GM23338 (cell line): ENCODE measurements at regions not wholly inside any gene's neighbourhood (a gene's known extent, or its start where the extent isn't known, plus 50 kb on each side); places are given as distances from the start of the nearest gene placed in this dataset.

Experiments
- ATAC-seq: fragments of 200-7000 bp; cut with Tn5 transposase; 3 replicates; pipeline ENCODE4 v1.9.1; 2020
- DNase-seq: peaks from one replicate; pipeline ENCODE4 v3.0.0-alpha.2; 2015; ENCODE audit warnings: low spot score
- H2AFZ ChIP-seq: fragments of 200-600 bp; sonication (generic); 2 replicates; pipeline ENCODE4 v1.8.0; 2016; ENCODE audit warnings: antibody characterized with exemption, mild to moderate bottlenecking, moderate library complexity
- H3F3A ChIP-seq: fragments of 200-600 bp; sonication (generic); replicated peaks from 2 replicates; pipeline ENCODE4 v1.8.0; 2017; ENCODE audit warnings: antibody characterized with exemption, mixed run types, low read depth
- H3K27ac ChIP-seq: fragments of 200-600 bp; sonication (generic); 2 replicates; pipeline ENCODE4 v1.6.1; 2016; ENCODE audit warnings: low read depth
- H3K27me3 ChIP-seq: fragments of 200-600 bp; sonication (generic); 2 replicates; pipeline ENCODE4 v1.8.0; 2016; ENCODE audit warnings: mild to moderate bottlenecking, mixed run types, moderate library complexity; ENCODE audit not compliant: insufficient read depth
- H3K36me3 ChIP-seq: fragments of 200-600 bp; sonication (generic); 2 replicates; pipeline ENCODE4 v1.8.0; 2016; ENCODE audit warnings: mild to moderate bottlenecking; ENCODE audit not compliant: insufficient read depth
- H3K4me1 ChIP-seq: fragments of 200-600 bp; sonication (generic); 2 replicates; pipeline ENCODE4 v1.8.0; 2016; ENCODE audit warnings: mild to moderate bottlenecking, moderate library complexity; ENCODE audit not compliant: insufficient read depth
- H3K4me2 ChIP-seq: fragments of 200-600 bp; sonication (generic); 2 replicates; pipeline ENCODE4 v1.7.1; 2017; ENCODE audit warnings: mixed run types
- H3K4me3 ChIP-seq: fragments of 200-600 bp; sonication (generic); 2 replicates; pipeline ENCODE4 v1.6.1; 2016; ENCODE audit warnings: mixed run types
- H3K79me2 ChIP-seq: fragments of 200-600 bp; sonication (generic); replicated peaks from 2 replicates; pipeline ENCODE4 v1.8.0; 2017; ENCODE audit warnings: mild to moderate bottlenecking; ENCODE audit not compliant: insufficient read depth
- H3K9me2 ChIP-seq: fragments of 200-600 bp; sonication (generic); 2 replicates; pipeline ENCODE4 v1.8.0; 2017; ENCODE audit not compliant: insufficient read depth
- H4K20me1 ChIP-seq: fragments of 200-600 bp; sonication (generic); replicated peaks from 2 replicates; pipeline ENCODE4 v1.8.0; 2017; ENCODE audit warnings: mild to moderate bottlenecking; ENCODE audit not compliant: insufficient read depth
- H3K27ac Mint-ChIP-seq: 2 replicates; pipeline ENCODE4 v1.8.0; 2020; ENCODE audit warnings: inconsistent platforms, mild to moderate bottlenecking, moderate library complexity, mixed read lengths
- H3K27me3 Mint-ChIP-seq: 3 replicates; pipeline ENCODE4 v1.8.0; 2022; ENCODE audit warnings: low read depth, mild to moderate bottlenecking, moderate library complexity, mixed read lengths, inconsistent platforms; ENCODE audit not compliant: insufficient read depth, poor library complexity
- H3K36me3 Mint-ChIP-seq: 3 replicates; pipeline ENCODE4 v1.8.0; 2021; ENCODE audit warnings: low read depth, mild to moderate bottlenecking, inconsistent platforms, moderate library complexity, mixed read lengths
- H3K4me1 Mint-ChIP-seq: 3 replicates; pipeline ENCODE4 v1.8.0; 2020; ENCODE audit warnings: mild to moderate bottlenecking, inconsistent platforms, mixed read lengths
- H3K4me3 Mint-ChIP-seq: 3 replicates; pipeline ENCODE4 v1.8.0; 2021; ENCODE audit warnings: moderate library complexity, mild to moderate bottlenecking, inconsistent platforms, mixed read lengths
- H3K9me3 Mint-ChIP-seq: 3 replicates; pipeline ENCODE4 v1.8.0; 2020; ENCODE audit warnings: moderate library complexity, mild to moderate bottlenecking, inconsistent platforms, mixed read lengths
- CREB1 ChIP-seq: fragments of 250-450 bp; sonication (Bioruptor Pico); IDR thresholded peaks from 2 replicates; pipeline ENCODE4 v1.5.0; 2020; ENCODE audit warnings: low read depth, mild to moderate bottlenecking, moderate library complexity
- EZH2 ChIP-seq: fragments of 200-600 bp; sonication (generic); IDR thresholded peaks from one replicate; pipeline ENCODE4 v1.8.0; 2017; ENCODE audit warnings: antibody characterized with exemption, mild to moderate bottlenecking, low read depth; ENCODE audit not compliant: unreplicated experiment
- EZH2phosphoT487 ChIP-seq: fragments of 200-600 bp; sonication (generic); IDR thresholded peaks from one replicate; pipeline ENCODE4 v1.8.1; 2018; ENCODE audit warnings: antibody characterized with exemption; ENCODE audit not compliant: unreplicated experiment
- JUNB ChIP-seq: IDR thresholded peaks from one replicate; pipeline ENCODE4 v1.6.1; 2016; ENCODE audit warnings: antibody characterized with exemption; ENCODE audit not compliant: unreplicated experiment
- NANOG ChIP-seq: IDR thresholded peaks from 2 replicates; pipeline ENCODE4 v1.6.1; 2016; ENCODE audit warnings: antibody characterized with exemption, borderline replicate concordance
- POLR2AphosphoS5 ChIP-seq: IDR thresholded peaks from 2 replicates; pipeline ENCODE4 v1.6.1; 2016; ENCODE audit warnings: antibody characterized with exemption, low read depth
- STAT1 ChIP-seq: IDR thresholded peaks from one replicate; pipeline ENCODE4 v1.6.1; 2016; ENCODE audit warnings: antibody characterized with exemption; ENCODE audit not compliant: unreplicated experiment
- ZNF114 ChIP-seq: fragments of 250-450 bp; sonication (Bioruptor Pico); IDR thresholded peaks from 2 replicates; pipeline ENCODE4 v1.5.0; 2020; ENCODE audit warnings: mild to moderate bottlenecking, moderate library complexity
- ZNF331 ChIP-seq: fragments of 250-450 bp; sonication (Bioruptor Pico); IDR thresholded peaks from 2 replicates; pipeline ENCODE4 v1.5.0; 2020; ENCODE audit warnings: low read depth, mild to moderate bottlenecking, moderate library complexity
- TF ChIP-seq, protein P1 (sequence below): IDR thresholded peaks from one replicate; pipeline ENCODE4 v1.6.1; 2018; ENCODE audit warnings: antibody characterized with exemption; ENCODE audit not compliant: unreplicated experiment
- TF ChIP-seq, protein P2 (sequence below): fragments of 250-450 bp; sonication (Bioruptor Pico); IDR thresholded peaks from 2 replicates; pipeline ENCODE4 v1.5.0; 2020; ENCODE audit warnings: mild to moderate bottlenecking, moderate library complexity
- TF ChIP-seq, protein P3 (sequence below), 2 experiments: fragments of 200-600 bp in 1 of 2; sonication (generic) in 1 of 2; conservative IDR thresholded peaks; 2 replicates each; pipeline versions ENCODE4 v1.5.1 to v1.6.1; 2016 to 2017; ENCODE audit warnings: antibody characterized with exemption in 2 of 2, low read depth in 2 of 2, mild to moderate bottlenecking in 2 of 2, moderate library complexity in 1 of 2
- TF ChIP-seq, protein P4 (sequence below): IDR thresholded peaks from 2 replicates; pipeline ENCODE4 v1.6.1; 2016; ENCODE audit warnings: antibody characterized with exemption

DNA sequence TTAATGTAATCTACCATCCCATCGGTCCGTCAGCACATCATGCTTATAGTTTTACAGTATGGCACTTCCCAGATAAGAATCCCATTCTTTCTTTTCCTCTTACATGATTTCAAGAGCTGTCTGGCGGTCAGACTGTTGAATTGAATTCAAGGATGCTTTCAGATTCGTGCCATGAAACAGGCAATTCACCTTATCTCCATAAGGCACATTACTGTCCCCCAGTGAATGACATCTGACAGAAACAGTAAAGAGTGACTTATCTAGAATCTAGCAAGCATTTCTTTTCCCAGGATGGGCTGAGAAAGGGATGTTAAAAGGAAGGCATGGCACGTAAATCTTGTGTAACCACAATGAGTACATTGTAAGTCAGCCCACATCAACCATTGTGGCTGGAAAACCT, 61.1 kb upstream of the SEM1 start:
- Histone ChIP-seq H3F3A (no peaks in the 10 kb centered on the region), H3K36me3 (no peaks in the 10 kb centered on the region), H3K9me2 (peaks cover 3% of the 10 kb centered on the region; the same call in 1 of the 2 replicates), H3K4me2 (no peak overlapping the region), H2AFZ (no peak overlapping the region), H3K27ac (no peak overlapping the region), H3K27me3 (no peaks in the 10 kb centered on the region), H3K4me3 (no peak overlapping the region), H4K20me1 (no peaks in the 10 kb centered on the region), H3K4me1 (no peaks in the 10 kb centered on the region), H3K79me2 (no peaks in the 10 kb centered on the region)
- H3K4me3 Mint-ChIP-seq = no peak overlapping the region
- no peak for ATAC-seq
- H3K9me3 Mint-ChIP-seq = no peaks in the 10 kb centered on the region
- H3K36me3 Mint-ChIP-seq = no peaks in the 10 kb centered on the region
- H3K27me3 Mint-ChIP-seq = no peaks in the 10 kb centered on the region
- H3K4me1 Mint-ChIP-seq = peaks cover 5% of the 10 kb centered on the region
- DNase-seq = no peak
- TF ChIP-seq ZNF114 (CRISPR knock-in tag) (no peak), EZH2 (no peak), EZH2phosphoT487 (no peak), NANOG (no peak), JUNB (no peak), POLR2AphosphoS5 (no peak), STAT1 (no peak), CREB1 (CRISPR knock-in tag) (no peak), ZNF331 (CRISPR knock-in tag) (no peak)
- TF ChIP-seq, protein P1, sequence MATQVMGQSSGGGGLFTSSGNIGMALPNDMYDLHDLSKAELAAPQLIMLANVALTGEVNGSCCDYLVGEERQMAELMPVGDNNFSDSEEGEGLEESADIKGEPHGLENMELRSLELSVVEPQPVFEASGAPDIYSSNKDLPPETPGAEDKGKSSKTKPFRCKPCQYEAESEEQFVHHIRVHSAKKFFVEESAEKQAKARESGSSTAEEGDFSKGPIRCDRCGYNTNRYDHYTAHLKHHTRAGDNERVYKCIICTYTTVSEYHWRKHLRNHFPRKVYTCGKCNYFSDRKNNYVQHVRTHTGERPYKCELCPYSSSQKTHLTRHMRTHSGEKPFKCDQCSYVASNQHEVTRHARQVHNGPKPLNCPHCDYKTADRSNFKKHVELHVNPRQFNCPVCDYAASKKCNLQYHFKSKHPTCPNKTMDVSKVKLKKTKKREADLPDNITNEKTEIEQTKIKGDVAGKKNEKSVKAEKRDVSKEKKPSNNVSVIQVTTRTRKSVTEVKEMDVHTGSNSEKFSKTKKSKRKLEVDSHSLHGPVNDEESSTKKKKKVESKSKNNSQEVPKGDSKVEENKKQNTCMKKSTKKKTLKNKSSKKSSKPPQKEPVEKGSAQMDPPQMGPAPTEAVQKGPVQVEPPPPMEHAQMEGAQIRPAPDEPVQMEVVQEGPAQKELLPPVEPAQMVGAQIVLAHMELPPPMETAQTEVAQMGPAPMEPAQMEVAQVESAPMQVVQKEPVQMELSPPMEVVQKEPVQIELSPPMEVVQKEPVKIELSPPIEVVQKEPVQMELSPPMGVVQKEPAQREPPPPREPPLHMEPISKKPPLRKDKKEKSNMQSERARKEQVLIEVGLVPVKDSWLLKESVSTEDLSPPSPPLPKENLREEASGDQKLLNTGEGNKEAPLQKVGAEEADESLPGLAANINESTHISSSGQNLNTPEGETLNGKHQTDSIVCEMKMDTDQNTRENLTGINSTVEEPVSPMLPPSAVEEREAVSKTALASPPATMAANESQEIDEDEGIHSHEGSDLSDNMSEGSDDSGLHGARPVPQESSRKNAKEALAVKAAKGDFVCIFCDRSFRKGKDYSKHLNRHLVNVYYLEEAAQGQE = no peak
- TF ChIP-seq, protein P2, sequence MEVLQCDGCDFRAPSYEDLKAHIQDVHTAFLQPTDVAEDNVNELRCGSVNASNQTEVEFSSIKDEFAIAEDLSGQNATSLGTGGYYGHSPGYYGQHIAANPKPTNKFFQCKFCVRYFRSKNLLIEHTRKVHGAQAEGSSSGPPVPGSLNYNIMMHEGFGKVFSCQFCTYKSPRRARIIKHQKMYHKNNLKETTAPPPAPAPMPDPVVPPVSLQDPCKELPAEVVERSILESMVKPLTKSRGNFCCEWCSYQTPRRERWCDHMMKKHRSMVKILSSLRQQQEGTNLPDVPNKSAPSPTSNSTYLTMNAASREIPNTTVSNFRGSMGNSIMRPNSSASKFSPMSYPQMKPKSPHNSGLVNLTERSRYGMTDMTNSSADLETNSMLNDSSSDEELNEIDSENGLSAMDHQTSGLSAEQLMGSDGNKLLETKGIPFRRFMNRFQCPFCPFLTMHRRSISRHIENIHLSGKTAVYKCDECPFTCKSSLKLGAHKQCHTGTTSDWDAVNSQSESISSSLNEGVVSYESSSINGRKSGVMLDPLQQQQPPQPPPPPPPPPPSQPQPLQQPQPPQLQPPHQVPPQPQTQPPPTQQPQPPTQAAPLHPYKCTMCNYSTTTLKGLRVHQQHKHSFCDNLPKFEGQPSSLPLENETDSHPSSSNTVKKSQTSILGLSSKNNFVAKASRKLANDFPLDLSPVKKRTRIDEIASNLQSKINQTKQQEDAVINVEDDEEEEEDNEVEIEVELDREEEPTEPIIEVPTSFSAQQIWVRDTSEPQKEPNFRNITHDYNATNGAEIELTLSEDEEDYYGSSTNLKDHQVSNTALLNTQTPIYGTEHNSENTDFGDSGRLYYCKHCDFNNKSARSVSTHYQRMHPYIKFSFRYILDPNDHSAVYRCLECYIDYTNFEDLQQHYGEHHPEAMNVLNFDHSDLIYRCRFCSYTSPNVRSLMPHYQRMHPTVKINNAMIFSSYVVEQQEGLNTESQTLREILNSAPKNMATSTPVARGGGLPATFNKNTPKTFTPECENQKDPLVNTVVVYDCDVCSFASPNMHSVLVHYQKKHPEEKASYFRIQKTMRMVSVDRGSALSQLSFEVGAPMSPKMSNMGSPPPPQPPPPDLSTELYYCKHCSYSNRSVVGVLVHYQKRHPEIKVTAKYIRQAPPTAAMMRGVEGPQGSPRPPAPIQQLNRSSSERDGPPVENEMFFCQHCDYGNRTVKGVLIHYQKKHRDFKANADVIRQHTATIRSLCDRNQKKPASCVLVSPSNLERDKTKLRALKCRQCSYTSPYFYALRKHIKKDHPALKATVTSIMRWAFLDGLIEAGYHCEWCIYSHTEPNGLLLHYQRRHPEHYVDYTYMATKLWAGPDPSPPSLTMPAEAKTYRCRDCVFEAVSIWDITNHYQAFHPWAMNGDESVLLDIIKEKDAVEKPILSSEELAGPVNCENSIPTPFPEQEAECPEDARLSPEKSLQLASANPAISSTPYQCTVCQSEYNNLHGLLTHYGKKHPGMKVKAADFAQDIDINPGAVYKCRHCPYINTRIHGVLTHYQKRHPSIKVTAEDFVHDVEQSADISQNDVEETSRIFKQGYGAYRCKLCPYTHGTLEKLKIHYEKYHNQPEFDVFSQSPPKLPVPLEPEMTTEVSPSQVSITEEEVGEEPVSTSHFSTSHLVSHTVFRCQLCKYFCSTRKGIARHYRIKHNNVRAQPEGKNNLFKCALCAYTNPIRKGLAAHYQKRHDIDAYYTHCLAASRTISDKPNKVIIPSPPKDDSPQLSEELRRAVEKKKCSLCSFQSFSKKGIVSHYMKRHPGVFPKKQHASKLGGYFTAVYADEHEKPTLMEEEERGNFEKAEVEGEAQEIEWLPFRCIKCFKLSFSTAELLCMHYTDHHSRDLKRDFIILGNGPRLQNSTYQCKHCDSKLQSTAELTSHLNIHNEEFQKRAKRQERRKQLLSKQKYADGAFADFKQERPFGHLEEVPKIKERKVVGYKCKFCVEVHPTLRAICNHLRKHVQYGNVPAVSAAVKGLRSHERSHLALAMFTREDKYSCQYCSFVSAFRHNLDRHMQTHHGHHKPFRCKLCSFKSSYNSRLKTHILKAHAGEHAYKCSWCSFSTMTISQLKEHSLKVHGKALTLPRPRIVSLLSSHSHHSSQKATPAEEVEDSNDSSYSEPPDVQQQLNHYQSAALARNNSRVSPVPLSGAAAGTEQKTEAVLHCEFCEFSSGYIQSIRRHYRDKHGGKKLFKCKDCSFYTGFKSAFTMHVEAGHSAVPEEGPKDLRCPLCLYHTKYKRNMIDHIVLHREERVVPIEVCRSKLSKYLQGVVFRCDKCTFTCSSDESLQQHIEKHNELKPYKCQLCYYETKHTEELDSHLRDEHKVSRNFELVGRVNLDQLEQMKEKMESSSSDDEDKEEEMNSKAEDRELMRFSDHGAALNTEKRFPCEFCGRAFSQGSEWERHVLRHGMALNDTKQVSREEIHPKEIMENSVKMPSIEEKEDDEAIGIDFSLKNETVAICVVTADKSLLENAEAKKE (CRISPR knock-in tag) = no peak
- TF ChIP-seq, protein P3, sequence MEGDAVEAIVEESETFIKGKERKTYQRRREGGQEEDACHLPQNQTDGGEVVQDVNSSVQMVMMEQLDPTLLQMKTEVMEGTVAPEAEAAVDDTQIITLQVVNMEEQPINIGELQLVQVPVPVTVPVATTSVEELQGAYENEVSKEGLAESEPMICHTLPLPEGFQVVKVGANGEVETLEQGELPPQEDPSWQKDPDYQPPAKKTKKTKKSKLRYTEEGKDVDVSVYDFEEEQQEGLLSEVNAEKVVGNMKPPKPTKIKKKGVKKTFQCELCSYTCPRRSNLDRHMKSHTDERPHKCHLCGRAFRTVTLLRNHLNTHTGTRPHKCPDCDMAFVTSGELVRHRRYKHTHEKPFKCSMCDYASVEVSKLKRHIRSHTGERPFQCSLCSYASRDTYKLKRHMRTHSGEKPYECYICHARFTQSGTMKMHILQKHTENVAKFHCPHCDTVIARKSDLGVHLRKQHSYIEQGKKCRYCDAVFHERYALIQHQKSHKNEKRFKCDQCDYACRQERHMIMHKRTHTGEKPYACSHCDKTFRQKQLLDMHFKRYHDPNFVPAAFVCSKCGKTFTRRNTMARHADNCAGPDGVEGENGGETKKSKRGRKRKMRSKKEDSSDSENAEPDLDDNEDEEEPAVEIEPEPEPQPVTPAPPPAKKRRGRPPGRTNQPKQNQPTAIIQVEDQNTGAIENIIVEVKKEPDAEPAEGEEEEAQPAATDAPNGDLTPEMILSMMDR (conservative IDR thresholded peaks at IDR 0.05; ENCODE audit: low read depth in 2 of 2) = no peak
- TF ChIP-seq, protein P4, sequence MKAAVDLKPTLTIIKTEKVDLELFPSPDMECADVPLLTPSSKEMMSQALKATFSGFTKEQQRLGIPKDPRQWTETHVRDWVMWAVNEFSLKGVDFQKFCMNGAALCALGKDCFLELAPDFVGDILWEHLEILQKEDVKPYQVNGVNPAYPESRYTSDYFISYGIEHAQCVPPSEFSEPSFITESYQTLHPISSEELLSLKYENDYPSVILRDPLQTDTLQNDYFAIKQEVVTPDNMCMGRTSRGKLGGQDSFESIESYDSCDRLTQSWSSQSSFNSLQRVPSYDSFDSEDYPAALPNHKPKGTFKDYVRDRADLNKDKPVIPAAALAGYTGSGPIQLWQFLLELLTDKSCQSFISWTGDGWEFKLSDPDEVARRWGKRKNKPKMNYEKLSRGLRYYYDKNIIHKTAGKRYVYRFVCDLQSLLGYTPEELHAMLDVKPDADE = no peak
- no peak overlapping the region for H3K27ac Mint-ChIP-seq
